Spleen (tissue), 11 donors: ENCODE measurements at regions not wholly inside any gene's neighbourhood (a gene's known extent, or its start where the extent isn't known, plus 50 kb on each side); places are given as distances from the start of the nearest gene placed in this dataset.

Experiments
- DNase-seq: peaks from one replicate; pipeline ENCODE4 v3.0.0-alpha.2; 2020
- H3K27ac ChIP-seq, 8 donors: fragments of 200-600 bp; sonication (generic) in 7 of 8; 1 replicate in 4 of 8; 2 replicates in 4 of 8; pipeline versions ENCODE4 v1.5.0 to v1.8.0; 2016 to 2021; ENCODE audit warnings: inconsistent platforms in 4 of 8, mild to moderate bottlenecking in 4 of 8, moderate library complexity in 1 of 8
- H3K27me3 ChIP-seq, 7 donors: fragments of 200-600 bp; sonication (generic) in 6 of 7; replicated peaks in 1 of 7; 1 replicate in 4 of 7; 2 replicates in 3 of 7; pipeline versions ENCODE4 v1.5.0 to v1.8.0; 2016 to 2021; ENCODE audit warnings: inconsistent platforms in 3 of 7, mild to moderate bottlenecking in 1 of 7
- H3K36me3 ChIP-seq, 6 donors: fragments of 200-600 bp; sonication (generic) in 5 of 6; 1 replicate in 4 of 6; 2 replicates in 2 of 6; pipeline versions ENCODE4 v1.5.0 to v1.8.0; 2016 to 2021; ENCODE audit warnings: inconsistent platforms in 2 of 6
- H3K4me1 ChIP-seq, 6 donors: fragments of 200-600 bp; sonication (generic) in 5 of 6; 1 replicate in 3 of 6; 2 replicates in 3 of 6; pipeline versions ENCODE4 v1.5.0 to v1.8.0; 2016 to 2021; ENCODE audit warnings: inconsistent platforms in 3 of 6
- H3K4me3 ChIP-seq, 8 donors: fragments of 200-600 bp; sonication (generic) in 7 of 8; 1 replicate in 4 of 8; 2 replicates in 4 of 8; pipeline versions ENCODE4 v1.5.0 to v1.8.0; 2016 to 2021; ENCODE audit warnings: inconsistent platforms in 4 of 8, mild to moderate bottlenecking in 4 of 8, moderate library complexity in 2 of 8
- H3K9me3 ChIP-seq, 8 donors: fragments of 200-600 bp; sonication (generic) in 7 of 8; 1 replicate in 4 of 8; 2 replicates in 4 of 8; pipeline versions ENCODE4 v1.5.0 to v1.8.0; 2016 to 2021; ENCODE audit warnings: inconsistent platforms in 4 of 8
- POLR2A ChIP-seq, 3 donors: fragments of 450-650 bp; IDR thresholded peaks; one replicate each; pipeline ENCODE4 v1.5.1; 2017; ENCODE audit warnings: antibody characterized with exemption in 3 of 3, mild to moderate bottlenecking in 1 of 3
- POLR2AphosphoS5 ChIP-seq, 3 donors: sonication (generic); formaldehyde crosslinking; IDR thresholded peaks; one replicate each; pipeline ENCODE4 v1.5.1; 2017; ENCODE audit warnings: antibody characterized with exemption in 3 of 3
- WGBS, 5 donors: extraction: QIAGEN DNeasy Blood & Tissue Kit in 3 of 5; methylation state at CpG; one replicate each; pipeline versions ENCODE4 v1.1.5 to v1.1.7; 2013 to 2018; 5-methylcytosine and 5-hydroxymethylcytosine counted together
- intact Hi-C: fragments of 100-400 bp; cut with DNase I; formaldehyde crosslinking; loops from one replicate; pipeline ENCODE4 v1.15.0; 2023; ENCODE audit warnings: low total_unique reads
- TF ChIP-seq, protein P1 (sequence below), 11 experiments: fragments of 200-600 bp in 7 of 11; fragments of 450-650 bp in 4 of 11; sonication (generic) in 4 of 11; IDR thresholded peaks in 8 of 11; conservative IDR thresholded peaks in 3 of 11; 1 replicate in 7 of 11; 2 replicates in 4 of 11; pipeline versions ENCODE4 v1.4.0 to v1.8.0; 2016 to 2021; ENCODE audit warnings: antibody characterized with exemption in 11 of 11, inconsistent platforms in 4 of 11, mild to moderate bottlenecking in 1 of 11
- donor health status: healthy with polysubstance abuse.
- donor health status: DM: no; HTN: no; CAD: no; lungs with moderate emphysema.
- donor health status: DM: no; HTN: no; CAD: no.
- donor health status: Bipolar disorder and iron deficiency.
- donor health status: healthy.
- donor health status: DM: no; HTN: no; CAD: no.
- donor health status: DM: yes; HTN: yes; CAD: no.

DNA sequence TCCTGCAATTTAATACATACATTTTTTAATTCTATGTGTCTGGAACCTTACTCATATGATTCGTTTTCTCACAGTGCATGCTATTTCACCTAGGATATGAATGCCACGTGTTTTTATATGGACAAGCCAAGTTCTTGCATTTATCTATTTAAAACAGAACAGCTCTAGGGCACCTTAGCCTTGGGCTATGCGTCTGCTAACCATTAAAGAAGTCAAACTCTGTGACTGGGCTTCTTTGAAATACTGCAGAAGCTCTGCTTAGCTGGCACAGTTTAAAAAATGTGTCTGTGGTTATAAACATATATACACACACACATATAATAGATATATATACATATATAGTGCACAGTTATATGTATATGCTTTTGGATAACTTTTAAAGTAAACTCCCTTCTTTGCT, 890.8 kb upstream of the KLHL29 start:
- H3K4me1 ChIP-seq, result no peaks in the 10 kb centered on the region
- H3K27ac ChIP-seq, result no peak overlapping the region
- peaks cover 0 to 13% (median 0%) of the 10 kb centered on the region in 8 donors for H3K9me3 ChIP-seq
- intact Hi-C loops, result no loop called here
- no peak overlapping the region for H3K4me3 ChIP-seq
- TF ChIP-seq POLR2AphosphoS5 (IDR thresholded peaks at IDR 0.05), result no peak
- TF ChIP-seq, protein P1, sequence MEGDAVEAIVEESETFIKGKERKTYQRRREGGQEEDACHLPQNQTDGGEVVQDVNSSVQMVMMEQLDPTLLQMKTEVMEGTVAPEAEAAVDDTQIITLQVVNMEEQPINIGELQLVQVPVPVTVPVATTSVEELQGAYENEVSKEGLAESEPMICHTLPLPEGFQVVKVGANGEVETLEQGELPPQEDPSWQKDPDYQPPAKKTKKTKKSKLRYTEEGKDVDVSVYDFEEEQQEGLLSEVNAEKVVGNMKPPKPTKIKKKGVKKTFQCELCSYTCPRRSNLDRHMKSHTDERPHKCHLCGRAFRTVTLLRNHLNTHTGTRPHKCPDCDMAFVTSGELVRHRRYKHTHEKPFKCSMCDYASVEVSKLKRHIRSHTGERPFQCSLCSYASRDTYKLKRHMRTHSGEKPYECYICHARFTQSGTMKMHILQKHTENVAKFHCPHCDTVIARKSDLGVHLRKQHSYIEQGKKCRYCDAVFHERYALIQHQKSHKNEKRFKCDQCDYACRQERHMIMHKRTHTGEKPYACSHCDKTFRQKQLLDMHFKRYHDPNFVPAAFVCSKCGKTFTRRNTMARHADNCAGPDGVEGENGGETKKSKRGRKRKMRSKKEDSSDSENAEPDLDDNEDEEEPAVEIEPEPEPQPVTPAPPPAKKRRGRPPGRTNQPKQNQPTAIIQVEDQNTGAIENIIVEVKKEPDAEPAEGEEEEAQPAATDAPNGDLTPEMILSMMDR (IDR thresholded peaks at IDR 0.05 in 8 of 11, conservative IDR thresholded peaks at IDR 0.05 in 3 of 11), result no peak
- no peak for TF ChIP-seq POLR2A (IDR thresholded peaks at IDR 0.05)
- no peak for DNase-seq
- H3K36me3 ChIP-seq, result no peaks in the 10 kb centered on the region
- H3K27me3 ChIP-seq, result no peaks in the 10 kb centered on the region
- WGBS, 5 donors, result 55 to 79% (median 63%) methylated on average over 3 of the region's 3 CpGs

DNA sequence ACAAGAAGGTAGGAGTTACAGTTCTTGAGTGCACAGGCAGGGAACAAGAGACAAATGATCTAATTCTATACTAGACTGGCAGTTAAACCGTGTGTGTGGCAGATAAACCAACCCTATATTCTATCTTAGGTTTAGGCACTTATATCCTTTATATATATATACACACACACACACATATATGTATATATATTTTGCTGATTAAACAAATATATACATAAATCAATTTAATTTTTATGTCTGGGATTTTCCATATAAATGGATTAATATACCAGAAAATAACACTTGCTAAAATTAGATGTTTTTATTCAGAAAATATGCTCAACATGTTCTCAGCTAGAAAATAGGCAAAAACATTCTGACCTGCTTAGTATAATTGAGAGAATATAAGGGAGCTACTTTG, 887.9 kb upstream of the KLHL29 start:
- no peak overlapping the region for H3K27ac ChIP-seq
- WGBS, 5 donors, result 72 to 97% (median 74%) methylated on average over 1 of the region's 1 CpG
- no peak overlapping the region for H3K4me3 ChIP-seq
- intact Hi-C loops, result no loop called here
- TF ChIP-seq, protein P1 (IDR thresholded peaks at IDR 0.05 in 8 of 11, conservative IDR thresholded peaks at IDR 0.05 in 3 of 11), result no peak
- no peak for TF ChIP-seq POLR2A (IDR thresholded peaks at IDR 0.05)
- no peak for TF ChIP-seq POLR2AphosphoS5 (IDR thresholded peaks at IDR 0.05)
- DNase-seq, result no peak
- no peaks in the 10 kb centered on the region for H3K4me1 ChIP-seq
- no peaks in the 10 kb centered on the region for H3K27me3 ChIP-seq
- peaks cover 0 to 16% (median 0%) of the 10 kb centered on the region in 8 donors for H3K9me3 ChIP-seq
- no peaks in the 10 kb centered on the region for H3K36me3 ChIP-seq

DNA sequence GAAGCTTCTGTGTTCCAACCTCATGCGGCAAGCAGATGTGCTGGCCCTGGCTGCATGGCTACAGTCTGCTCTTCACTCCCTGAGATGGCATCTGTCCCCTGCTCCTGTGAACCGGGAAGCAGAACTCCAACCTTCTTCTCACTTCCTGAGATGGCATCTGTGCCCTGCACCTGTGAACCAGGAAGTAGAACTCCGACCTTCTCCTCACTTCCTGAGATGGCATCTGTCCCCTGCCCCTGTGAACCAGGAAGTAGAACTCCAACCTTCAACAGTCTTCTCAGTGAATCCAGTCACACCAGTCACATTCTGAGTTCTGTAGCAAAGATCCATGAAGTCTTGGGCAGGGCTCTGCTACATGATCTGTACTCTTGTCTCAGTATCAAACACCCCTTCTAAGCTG, 887.2 kb upstream of the KLHL29 start:
- Histone ChIP-seq H3K27me3 (no peaks in the 10 kb centered on the region), H3K27ac (peak overlapping the region in 1 of 8 donors; percentile 49), H3K9me3 (peaks cover 0 to 16% (median 0%) of the 10 kb centered on the region in 8 donors), H3K36me3 (no peaks in the 10 kb centered on the region), H3K4me3 (no peak overlapping the region), H3K4me1 (no peaks in the 10 kb centered on the region)
- 61 to 86% (median 81%) methylated on average over 3 of the region's 3 CpGs for WGBS, 5 donors
- no peak for TF ChIP-seq POLR2A (IDR thresholded peaks at IDR 0.05)
- TF ChIP-seq, protein P1 (IDR thresholded peaks at IDR 0.05 in 8 of 11, conservative IDR thresholded peaks at IDR 0.05 in 3 of 11), result no peak
- TF ChIP-seq POLR2AphosphoS5 (IDR thresholded peaks at IDR 0.05), result no peak
- intact Hi-C loops, result no loop called here
- no peak for DNase-seq

DNA sequence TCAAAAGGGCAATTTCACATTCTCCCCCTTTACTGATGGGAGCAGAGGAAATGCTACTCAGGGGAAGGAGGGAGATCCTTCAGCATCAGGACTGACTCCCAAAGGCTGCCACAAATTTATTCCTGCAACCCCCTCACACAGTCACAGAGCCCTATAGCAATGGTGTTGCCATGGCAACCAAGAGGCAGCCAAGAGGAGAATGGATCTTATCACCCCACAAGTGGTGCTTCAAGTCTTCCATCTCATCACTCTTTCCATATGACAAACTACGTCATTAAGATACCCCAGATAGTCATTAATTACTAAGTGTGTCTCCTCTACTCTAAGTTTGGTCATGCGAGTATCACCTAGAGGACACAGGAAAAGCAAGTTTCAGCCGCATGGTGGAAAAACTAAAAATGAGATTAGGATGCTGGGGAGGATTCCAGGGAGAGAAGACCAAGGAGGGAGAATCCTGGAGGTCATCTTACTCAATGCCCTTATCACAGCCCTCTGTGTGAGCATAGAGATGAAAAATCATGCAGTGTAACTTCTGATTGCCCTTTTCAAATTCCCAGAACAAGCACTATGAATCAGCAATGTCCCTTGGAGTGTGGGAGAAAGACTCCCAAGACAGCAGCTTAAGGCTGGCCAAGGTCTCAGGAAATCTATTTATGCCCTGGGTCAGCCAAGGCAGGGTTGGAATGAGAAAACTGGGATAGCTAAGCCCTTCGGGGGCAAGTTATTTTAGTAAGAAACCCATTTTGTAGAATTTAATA, 885.7 kb upstream of the KLHL29 start:
- Histone ChIP-seq H3K4me1 (no peaks in the 10 kb centered on the region), H3K27ac (peak overlapping the region in 5 of 8 donors; percentile 31 to 68 (median 53)), H3K27me3 (no peaks in the 10 kb centered on the region), H3K9me3 (peaks cover 0 to 16% (median 0%) of the 10 kb centered on the region in 8 donors), H3K36me3 (no peaks in the 10 kb centered on the region), H3K4me3 (no peak overlapping the region)
- intact Hi-C loops, result no loop called here
- WGBS, 5 donors, result 68 to 78% (median 76%) methylated on average over 4 of the region's 4 CpGs
- peak in 1 of 3 donors; percentile 51 for TF ChIP-seq POLR2AphosphoS5 (IDR thresholded peaks at IDR 0.05)
- TF ChIP-seq POLR2A (IDR thresholded peaks at IDR 0.05), result no peak
- no peak for DNase-seq
